ENCODE measurements at regions not wholly inside any gene's neighbourhood (a gene's known extent, or its start where the extent isn't known, plus 50 kb on each side); places are given as distances from the start of the nearest gene placed in this dataset.

GRCh38 chr16:16861546-16861945 lies 482.6 kb downstream of the NPIPA7 start:
- no TSS peak for BruUV-seq (replicated peaks)
- intact Hi-C loops (cut with micrococcal nuclease): no loop called here
- Mint-ChIP-seq H3K27me3 (ENCODE audit: insufficient read depth, unreplicated experiment) (no peaks in the 10 kb centered on the region), H3K27ac (ENCODE audit: low read depth, unreplicated experiment) (no peak overlapping the region), H3K36me3 (ENCODE audit: insufficient read depth, unreplicated experiment) (no peaks in the 10 kb centered on the region), H3K4me1 (ENCODE audit: insufficient read depth, unreplicated experiment) (no peaks in the 10 kb centered on the region), H3K4me3 (ENCODE audit: unreplicated experiment) (no peak overlapping the region), H3K9me3 (ENCODE audit: unreplicated experiment) (peaks cover 28% of the 10 kb centered on the region)
- ChIA-PET POLR2A (no interaction called here), CTCF (no interaction called here)
- no peak for DNase-seq (ENCODE audit: unreplicated experiment)
- TF ChIP-seq CTCF (IDR thresholded peaks at IDR 0.05; ENCODE audit: unreplicated experiment): no peak

GRCh38 chr16:16863672-16864071 lies 484.7 kb downstream of the NPIPA7 start:
- no peaks in the 10 kb centered on the region for H3K27me3 Mint-ChIP-seq (ENCODE audit: insufficient read depth, unreplicated experiment)
- intact Hi-C loops (cut with micrococcal nuclease): no loop called here
- no peak for DNase-seq (ENCODE audit: unreplicated experiment)
- H3K27ac Mint-ChIP-seq (ENCODE audit: low read depth, unreplicated experiment): no peak overlapping the region
- POLR2A ChIA-PET: no interaction called here
- no peak overlapping the region for H3K4me3 Mint-ChIP-seq (ENCODE audit: unreplicated experiment)
- no peak for TF ChIP-seq CTCF (IDR thresholded peaks at IDR 0.05; ENCODE audit: unreplicated experiment)
- no TSS peak for BruUV-seq (replicated peaks)
- CTCF ChIA-PET: interaction anchor here (0.6 kb wide), 1 partner anchor 18 kb away, joined by 3 read pairs; no protein-coding TSS in a partner anchor
- H3K9me3 Mint-ChIP-seq (ENCODE audit: unreplicated experiment): peaks cover 14% of the 10 kb centered on the region
- no peaks in the 10 kb centered on the region for H3K4me1 Mint-ChIP-seq (ENCODE audit: insufficient read depth, unreplicated experiment)
- no peaks in the 10 kb centered on the region for H3K36me3 Mint-ChIP-seq (ENCODE audit: insufficient read depth, unreplicated experiment)

DNA sequence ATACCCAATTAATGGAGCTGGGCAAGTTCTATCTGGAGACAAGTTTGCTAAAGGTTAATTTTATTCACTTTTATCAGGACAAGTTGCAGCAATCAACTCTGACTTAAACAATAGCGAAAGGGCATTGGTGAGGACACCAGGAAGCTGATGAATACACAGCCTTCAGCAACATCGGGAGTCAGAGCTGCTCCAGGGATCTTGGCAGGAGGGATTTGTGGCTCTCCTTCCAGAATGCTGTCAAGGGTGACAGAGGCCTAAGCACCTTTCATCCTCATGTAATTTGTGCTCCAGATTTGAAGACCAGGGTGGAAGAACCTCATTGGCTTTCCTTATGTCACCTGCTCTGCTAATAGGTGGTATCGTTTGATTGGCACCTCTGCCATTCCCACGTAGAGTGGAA lies 485.6 kb downstream of the NPIPA7 start:
- CTCF ChIA-PET: no interaction called here
- POLR2A ChIA-PET: no interaction called here
- TF ChIP-seq CTCF (IDR thresholded peaks at IDR 0.05; ENCODE audit: unreplicated experiment): no peak
- Mint-ChIP-seq H3K4me3 (ENCODE audit: unreplicated experiment) (no peak overlapping the region), H3K4me1 (ENCODE audit: insufficient read depth, unreplicated experiment) (no peaks in the 10 kb centered on the region), H3K27ac (ENCODE audit: low read depth, unreplicated experiment) (no peak overlapping the region), H3K27me3 (ENCODE audit: insufficient read depth, unreplicated experiment) (no peaks in the 10 kb centered on the region), H3K9me3 (ENCODE audit: unreplicated experiment) (peaks cover 10% of the 10 kb centered on the region), H3K36me3 (ENCODE audit: insufficient read depth, unreplicated experiment) (no peaks in the 10 kb centered on the region)
- intact Hi-C loops (cut with micrococcal nuclease): no loop called here
- no peak for DNase-seq (ENCODE audit: unreplicated experiment)
- BruUV-seq (replicated peaks): no TSS peak

- ChIA-PET CTCF (no interaction called here), POLR2A (no interaction called here)
- no peak for TF ChIP-seq CTCF (IDR thresholded peaks at IDR 0.05; ENCODE audit: unreplicated experiment)
- no peak for DNase-seq (ENCODE audit: unreplicated experiment)
- Mint-ChIP-seq H3K27me3 (ENCODE audit: insufficient read depth, unreplicated experiment) (no peaks in the 10 kb centered on the region), H3K4me1 (ENCODE audit: insufficient read depth, unreplicated experiment) (no peaks in the 10 kb centered on the region), H3K4me3 (ENCODE audit: unreplicated experiment) (no peak overlapping the region), H3K27ac (ENCODE audit: low read depth, unreplicated experiment) (no peak overlapping the region), H3K9me3 (ENCODE audit: unreplicated experiment) (peaks cover 15% of the 10 kb centered on the region), H3K36me3 (ENCODE audit: insufficient read depth, unreplicated experiment) (no peaks in the 10 kb centered on the region)
- BruUV-seq (replicated peaks): no TSS peak
- intact Hi-C loops (cut with micrococcal nuclease): no loop called here
Measured at GRCh38 chr16:16865374-16865773, 486.4 kb downstream of the NPIPA7 start.

Measured in MCF 10A (cell line).